HG03558 (cell line): ENCODE measurements at regions not wholly inside any gene's neighbourhood (a gene's known extent, or its start where the extent isn't known, plus 50 kb on each side); places are given as distances from the start of the nearest gene placed in this dataset.

Source experiments
- ATAC-seq: cut with Tn5 transposase; IDR thresholded peaks from one replicate; pipeline ENCODE4 v1.9.1; 2021; ENCODE audit warnings: moderate number of reproducible peaks; ENCODE audit not compliant: unreplicated experiment; ENCODE audit errors: extremely low read depth

GRCh38 chr7:47647181-47647917, 65.4 kb upstream of the TNS3 start:
- ATAC-seq, result peak; percentile 73

GRCh38 chr7:47643716-47644400, 61.9 kb upstream of the TNS3 start:
- ATAC-seq, result no peak

GRCh38 chr7:47640265-47640664, 58.4 kb upstream of the TNS3 start:
- ATAC-seq, result no peak

GRCh38 chr7:47639495-47640110, 57.7 kb upstream of the TNS3 start:
- no peak for ATAC-seq

- no peak for ATAC-seq
Measured at GRCh38 chr7:47638679-47639315, 56.9 kb upstream of the TNS3 start.

- ATAC-seq, result no peak
Measured at GRCh38 chr7:47636433-47637175, 54.7 kb upstream of the TNS3 start.

GRCh38 chr7:47636081-47636432, 54.1 kb upstream of the TNS3 start:
- no peak for ATAC-seq

- ATAC-seq, result no peak
Measured at GRCh38 chr7:47635091-47636080, 53.5 kb upstream of the TNS3 start.

- ATAC-seq, result no peak
Measured at GRCh38 chr7:47634273-47634672, 52.4 kb upstream of the TNS3 start.

- no peak for ATAC-seq
Measured at GRCh38 chr7:47633134-47633533, 51.2 kb upstream of the TNS3 start.
